Neural crest cell (in vitro differentiated cells): ENCODE measurements at regions not wholly inside any gene's neighbourhood (a gene's known extent, or its start where the extent isn't known, plus 50 kb on each side); places are given as distances from the start of the nearest gene placed in this dataset.
A peak's percentile ranks its signal among the peaks of the same experiment; 100 is the strongest.

ENCODE experiments used
- DNase-seq: peaks from one replicate; pipeline ENCODE4 v3.0.0; 2021; ENCODE audit warnings: low read depth, mixed read lengths, low spot score
- H3K27ac Mint-ChIP-seq: one replicate; pipeline ENCODE4 v1.8.0; 2021; ENCODE audit warnings: mild to moderate bottlenecking, mixed read lengths; ENCODE audit not compliant: unreplicated experiment
- H3K27me3 Mint-ChIP-seq: 2 replicates; pipeline ENCODE4 v1.8.0; 2021; ENCODE audit warnings: low read depth, mild to moderate bottlenecking, mixed read lengths
- H3K36me3 Mint-ChIP-seq: 2 replicates; pipeline ENCODE4 v1.8.0; 2021; ENCODE audit warnings: low read depth, mild to moderate bottlenecking, mixed read lengths
- H3K4me1 Mint-ChIP-seq: 2 replicates; pipeline ENCODE4 v1.8.0; 2021; ENCODE audit warnings: mixed read lengths
- H3K4me3 Mint-ChIP-seq: one replicate; pipeline ENCODE4 v1.8.0; 2021; ENCODE audit warnings: mild to moderate bottlenecking, mixed read lengths
- H3K9me3 Mint-ChIP-seq: 2 replicates; pipeline ENCODE4 v1.8.0; 2021; ENCODE audit warnings: mixed read lengths
- CTCF ChIP-seq: fragments of 200-600 bp; sonication (generic); conservative IDR thresholded peaks from 2 replicates; pipeline ENCODE4 v1.5.0; 2021; ENCODE audit warnings: antibody characterized with exemption, mild to moderate bottlenecking

- H3K4me3 Mint-ChIP-seq: no peak overlapping the region
- peaks cover 30% of the 10 kb centered on the region for H3K4me1 Mint-ChIP-seq
- no peak overlapping the region for H3K27ac Mint-ChIP-seq
- H3K9me3 Mint-ChIP-seq: no peaks in the 10 kb centered on the region
- DNase-seq: no peak
- no peak for TF ChIP-seq CTCF
- no peaks in the 10 kb centered on the region for H3K27me3 Mint-ChIP-seq
- H3K36me3 Mint-ChIP-seq: no peaks in the 10 kb centered on the region
Observed at GRCh38 chr9:7912037-7912535, 112.5 kb upstream of the DMAC1 start.

GRCh38 chr9:7910426-7911020 lies 110.9 kb upstream of the DMAC1 start:
- H3K4me3 Mint-ChIP-seq: no peak overlapping the region
- peaks cover 40% of the 10 kb centered on the region for H3K4me1 Mint-ChIP-seq
- H3K27ac Mint-ChIP-seq: peak overlapping the region; percentile 2
- H3K36me3 Mint-ChIP-seq: no peaks in the 10 kb centered on the region
- TF ChIP-seq CTCF: no peak
- no peaks in the 10 kb centered on the region for H3K27me3 Mint-ChIP-seq
- DNase-seq: no peak
- H3K9me3 Mint-ChIP-seq: no peaks in the 10 kb centered on the region

GRCh38 chr9:7909537-7909936 lies 110.0 kb upstream of the DMAC1 start:
- no peak for DNase-seq
- Mint-ChIP-seq H3K27ac (no peak overlapping the region), H3K4me3 (no peak overlapping the region), H3K4me1 (peaks cover 40% of the 10 kb centered on the region), H3K27me3 (no peaks in the 10 kb centered on the region), H3K36me3 (no peaks in the 10 kb centered on the region), H3K9me3 (no peaks in the 10 kb centered on the region)
- no peak for TF ChIP-seq CTCF

- H3K36me3 Mint-ChIP-seq: no peaks in the 10 kb centered on the region
- no peak for TF ChIP-seq CTCF
- H3K4me3 Mint-ChIP-seq: no peak overlapping the region
- DNase-seq: no peak
- H3K27ac Mint-ChIP-seq: no peak overlapping the region
- peaks cover 3% of the 10 kb centered on the region for H3K9me3 Mint-ChIP-seq
- H3K4me1 Mint-ChIP-seq: peaks cover 40% of the 10 kb centered on the region
- H3K27me3 Mint-ChIP-seq: no peaks in the 10 kb centered on the region
Observed at GRCh38 chr9:7907551-7908337, 108.2 kb upstream of the DMAC1 start.

- Mint-ChIP-seq H3K9me3 (peaks cover 3% of the 10 kb centered on the region), H3K27me3 (no peaks in the 10 kb centered on the region), H3K27ac (no peak overlapping the region), H3K36me3 (no peaks in the 10 kb centered on the region), H3K4me3 (no peak overlapping the region), H3K4me1 (peaks cover 33% of the 10 kb centered on the region)
- DNase-seq: no peak
- TF ChIP-seq CTCF: no peak
Observed at GRCh38 chr9:7906783-7907550, 107.4 kb upstream of the DMAC1 start.
